GM06990 (cell line): ENCODE measurements at regions not wholly inside any gene's neighbourhood (a gene's known extent, or its start where the extent isn't known, plus 50 kb on each side); places are given as distances from the start of the nearest gene placed in this dataset.
"Not testable (repeated sequence)": the region's sequence is repeated elsewhere in the genome, so short reads cannot be mapped to it uniquely, and the experiment has no call there.

Experiments
- DNase-seq: peaks from one replicate; pipeline ENCODE4 v3.0.0-alpha.2; 2011; ENCODE audit not compliant: insufficient read length; ENCODE audit errors: extremely low read depth
- H3K27me3 ChIP-seq: replicated peaks from 2 replicates; pipeline ENCODE4 v1.6.0; 2011; ENCODE audit warnings: low read length; ENCODE audit not compliant: control insufficient read depth, insufficient read depth
- H3K36me3 ChIP-seq: 2 replicates; pipeline ENCODE4 v1.5.1; 2011; ENCODE audit warnings: low read length; ENCODE audit not compliant: control insufficient read depth, insufficient read depth
- H3K4me3 ChIP-seq: replicated peaks from 2 replicates; pipeline ENCODE4 v1.5.1; 2011; ENCODE audit warnings: low read depth, mild to moderate bottlenecking, control low read depth, low read length
- TF ChIP-seq, protein P1 (sequence below): IDR thresholded peaks from 2 replicates; pipeline ENCODE4 v1.5.1; 2011; ENCODE audit warnings: low read length, control low read depth, mild to moderate bottlenecking, inconsistent platforms; ENCODE audit not compliant: insufficient read depth, poor library complexity, severe bottlenecking

DNA sequence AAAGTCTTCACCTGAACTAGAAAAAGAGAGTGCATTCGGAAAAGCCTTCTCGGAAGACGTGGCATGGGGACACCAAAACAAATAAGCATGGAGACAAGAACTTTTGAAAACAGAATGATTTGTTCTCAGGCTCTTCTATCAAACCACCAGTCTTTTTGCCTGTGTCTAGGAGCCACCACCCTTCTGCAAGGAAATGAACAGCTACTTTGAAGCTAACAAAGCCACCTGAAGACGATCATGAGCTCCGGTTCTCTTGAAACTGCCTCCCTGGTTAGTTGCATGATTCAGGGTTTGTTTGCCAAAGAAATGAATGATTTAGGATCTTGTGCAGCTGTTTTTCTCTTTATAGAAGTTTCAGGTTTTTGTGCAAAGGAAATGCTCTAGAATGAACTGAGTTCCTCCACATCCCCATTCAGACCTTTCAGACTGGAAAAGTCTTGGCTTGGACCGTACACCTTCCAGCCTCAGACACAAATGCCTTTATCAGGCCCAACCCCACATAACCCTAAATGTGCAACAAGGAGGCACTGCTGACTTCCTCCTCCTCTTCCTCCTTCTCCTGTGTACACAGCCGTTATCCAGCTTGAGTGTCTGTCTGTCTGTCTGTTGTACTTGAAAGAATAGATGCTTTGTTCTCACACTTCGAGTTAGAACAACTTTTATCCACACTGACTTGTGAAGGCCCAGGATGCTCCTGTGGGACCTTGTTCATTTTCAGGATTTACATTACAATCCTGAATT, 334.8 kb upstream of the KLF3 start:
- no peaks in the 10 kb centered on the region for H3K36me3 ChIP-seq
- no peak for DNase-seq
- no peaks in the 10 kb centered on the region for H3K27me3 ChIP-seq
- H3K4me3 ChIP-seq, result no peak overlapping the region
- TF ChIP-seq, protein P1, sequence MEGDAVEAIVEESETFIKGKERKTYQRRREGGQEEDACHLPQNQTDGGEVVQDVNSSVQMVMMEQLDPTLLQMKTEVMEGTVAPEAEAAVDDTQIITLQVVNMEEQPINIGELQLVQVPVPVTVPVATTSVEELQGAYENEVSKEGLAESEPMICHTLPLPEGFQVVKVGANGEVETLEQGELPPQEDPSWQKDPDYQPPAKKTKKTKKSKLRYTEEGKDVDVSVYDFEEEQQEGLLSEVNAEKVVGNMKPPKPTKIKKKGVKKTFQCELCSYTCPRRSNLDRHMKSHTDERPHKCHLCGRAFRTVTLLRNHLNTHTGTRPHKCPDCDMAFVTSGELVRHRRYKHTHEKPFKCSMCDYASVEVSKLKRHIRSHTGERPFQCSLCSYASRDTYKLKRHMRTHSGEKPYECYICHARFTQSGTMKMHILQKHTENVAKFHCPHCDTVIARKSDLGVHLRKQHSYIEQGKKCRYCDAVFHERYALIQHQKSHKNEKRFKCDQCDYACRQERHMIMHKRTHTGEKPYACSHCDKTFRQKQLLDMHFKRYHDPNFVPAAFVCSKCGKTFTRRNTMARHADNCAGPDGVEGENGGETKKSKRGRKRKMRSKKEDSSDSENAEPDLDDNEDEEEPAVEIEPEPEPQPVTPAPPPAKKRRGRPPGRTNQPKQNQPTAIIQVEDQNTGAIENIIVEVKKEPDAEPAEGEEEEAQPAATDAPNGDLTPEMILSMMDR, result no peak

DNA sequence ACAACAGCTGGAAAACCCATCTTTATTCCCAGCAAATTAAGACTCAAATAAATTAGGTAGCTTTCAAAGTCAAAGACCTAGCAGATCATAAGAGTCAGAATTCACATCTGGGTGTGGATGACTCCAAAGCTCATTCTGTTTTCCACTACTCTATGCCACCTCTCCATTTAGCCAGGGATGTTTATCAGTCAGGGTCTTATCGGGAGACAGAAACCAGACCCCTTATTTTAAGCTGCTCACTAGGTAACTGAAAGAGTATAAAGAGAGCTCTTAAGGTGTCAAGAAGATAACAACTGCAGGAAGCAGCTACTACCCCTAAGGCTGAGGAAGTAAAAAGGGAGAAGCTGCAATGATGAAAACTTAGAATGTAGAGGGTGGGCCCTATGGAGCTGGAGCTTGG, 333.7 kb upstream of the KLF3 start:
- DNase-seq, result no peak
- Histone ChIP-seq H3K4me3 (no peak overlapping the region), H3K36me3 (no peaks in the 10 kb centered on the region), H3K27me3 (no peaks in the 10 kb centered on the region)
- TF ChIP-seq, protein P1, result no peak

DNA sequence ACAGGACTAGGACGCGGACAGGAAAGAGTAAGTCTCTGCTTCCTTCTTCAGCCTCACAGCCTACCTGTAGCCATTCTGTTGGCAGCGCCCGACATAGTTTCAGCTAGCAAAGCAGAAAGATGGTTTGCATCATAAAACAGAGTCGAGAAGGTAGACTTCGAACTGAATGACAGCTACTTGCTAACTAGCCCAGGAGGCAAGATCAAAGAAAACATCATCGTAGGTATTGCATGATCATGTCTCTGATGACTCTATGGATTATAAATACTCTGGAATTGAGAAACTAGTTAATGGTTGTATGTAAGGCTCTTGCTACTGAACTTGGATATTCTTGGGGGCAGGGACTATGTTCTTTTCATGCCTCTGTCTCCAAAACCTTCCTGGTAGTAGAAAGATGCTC, 333.1 kb upstream of the KLF3 start:
- TF ChIP-seq, protein P1, result no peak
- Histone ChIP-seq H3K36me3 (no peaks in the 10 kb centered on the region), H3K27me3 (no peaks in the 10 kb centered on the region), H3K4me3 (no peak overlapping the region)
- no peak for DNase-seq

DNA sequence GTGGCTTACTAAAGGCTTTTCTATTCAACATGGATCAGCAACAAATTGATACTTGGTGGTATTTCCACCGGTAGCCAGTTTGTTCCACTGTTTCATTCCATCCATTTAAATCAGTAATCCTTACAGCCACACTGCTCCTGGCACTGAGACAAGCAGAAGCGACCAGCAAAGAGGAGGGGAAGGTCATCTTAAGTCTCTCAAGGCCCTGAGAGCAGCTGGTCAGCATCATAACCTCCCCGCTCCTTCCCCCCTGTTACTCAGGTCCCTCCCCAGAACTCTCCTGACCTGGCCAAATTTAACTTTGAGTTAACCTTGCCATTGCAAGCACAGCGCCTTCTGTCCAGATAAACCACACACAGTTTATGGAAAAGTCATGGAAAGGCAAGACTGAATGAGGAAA, 331.3 kb upstream of the KLF3 start:
- Histone ChIP-seq H3K27me3 (no peaks in the 10 kb centered on the region), H3K36me3 (no peaks in the 10 kb centered on the region), H3K4me3 (no peak overlapping the region)
- TF ChIP-seq, protein P1, result no peak
- DNase-seq, result no peak

DNA sequence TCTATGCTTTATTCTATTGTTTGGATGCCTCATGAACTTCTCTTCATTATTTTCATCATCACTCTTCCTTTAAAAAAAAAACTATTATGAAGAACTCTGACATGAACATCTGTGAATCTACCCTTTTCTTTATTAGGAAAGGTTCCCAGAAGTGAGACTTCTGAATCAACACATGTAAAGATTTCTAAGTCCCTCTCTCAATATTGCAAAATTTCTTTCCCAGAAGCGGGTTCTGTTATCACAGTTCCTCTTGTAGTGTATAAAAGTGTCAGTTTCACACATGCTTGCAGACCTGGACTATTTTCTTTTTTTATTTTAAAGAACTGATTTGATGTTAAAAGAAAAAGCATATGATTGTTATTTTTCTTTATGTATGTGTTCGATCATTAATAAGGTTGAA, 330.8 kb upstream of the KLF3 start:
- H3K36me3 ChIP-seq, result no peaks in the 10 kb centered on the region
- H3K27me3 ChIP-seq, result no peaks in the 10 kb centered on the region
- DNase-seq, result no peak
- no peak overlapping the region for H3K4me3 ChIP-seq
- TF ChIP-seq, protein P1, result no peak

DNA sequence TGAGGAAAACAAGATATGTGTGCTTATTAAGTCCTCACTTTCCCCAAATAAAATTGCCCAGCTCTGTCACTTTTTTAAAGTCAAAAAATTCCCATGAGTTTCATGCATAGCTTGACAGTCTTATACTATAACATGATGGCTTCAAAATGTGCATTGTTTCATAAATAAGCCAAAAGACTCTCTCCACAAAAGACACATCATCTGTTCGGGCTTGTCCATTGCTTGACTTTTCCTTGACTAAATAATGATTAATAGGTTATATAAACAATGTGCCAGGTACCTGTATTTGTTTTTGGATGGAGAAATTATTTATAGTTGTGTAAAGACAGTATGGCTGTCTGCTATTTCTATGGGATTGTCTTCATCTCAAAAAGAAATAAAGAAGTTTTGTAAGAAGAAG, 329.2 kb upstream of the KLF3 start:
- no peaks in the 10 kb centered on the region for H3K27me3 ChIP-seq
- H3K4me3 ChIP-seq, result no peak overlapping the region
- no peaks in the 10 kb centered on the region for H3K36me3 ChIP-seq
- DNase-seq, result no peak
- TF ChIP-seq, protein P1, result no peak

DNA sequence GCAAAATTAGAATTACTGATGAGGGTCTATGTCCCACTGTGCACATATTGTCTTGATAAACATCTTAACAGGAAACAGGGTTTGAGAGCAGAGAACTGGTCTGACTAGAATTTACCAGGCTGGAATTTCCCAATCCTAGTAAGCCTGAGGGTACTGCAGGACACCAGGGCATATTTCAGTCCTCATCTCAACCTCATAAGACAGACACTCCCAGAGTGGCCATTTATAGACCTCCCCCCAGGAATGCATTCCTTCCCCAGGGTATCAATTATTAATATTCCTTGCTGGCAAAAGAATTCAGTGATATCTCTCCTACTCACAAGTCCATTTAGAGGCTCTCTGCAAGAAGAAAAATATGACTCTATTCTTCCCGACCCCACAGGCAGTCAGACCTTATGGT, 325.1 kb upstream of the KLF3 start:
- not testable (repeated sequence) for H3K36me3 ChIP-seq, DNase-seq, H3K27me3 ChIP-seq, H3K4me3 ChIP-seq
